ENCODE measurements at regions not wholly inside any gene's neighbourhood (a gene's known extent, or its start where the extent isn't known, plus 50 kb on each side); places are given as distances from the start of the nearest gene placed in this dataset.
"Not testable (repeated sequence)": the region's sequence is repeated elsewhere in the genome, so short reads cannot be mapped to it uniquely, and the experiment has no call there.

DNA sequence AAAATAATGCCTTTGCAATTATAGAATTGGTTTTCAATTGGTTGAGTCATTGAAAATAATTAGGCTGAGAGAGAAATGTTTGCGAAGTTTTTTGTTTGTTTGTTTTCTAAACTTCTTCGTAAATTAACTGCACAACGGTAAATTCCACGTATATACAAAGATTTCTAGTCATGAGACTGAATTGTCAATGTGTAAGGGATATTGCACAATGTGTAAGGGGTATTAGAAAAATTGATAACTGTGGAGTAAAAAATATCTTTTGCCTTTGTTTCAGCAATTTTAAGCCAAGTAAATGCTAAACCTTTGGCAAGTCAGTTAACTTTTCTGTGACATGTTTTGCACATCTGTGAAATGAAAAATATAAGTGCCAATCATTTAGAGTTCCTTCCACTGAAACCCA is 606.0 kb downstream of the TMEM182 start:
- no peak for DNase-seq (ENCODE audit: low spot score)

GRCh38 chr2:103383541-103383940 is 621.7 kb downstream of the TMEM182 start:
- DNase-seq (ENCODE audit: low spot score) = no peak

DNA sequence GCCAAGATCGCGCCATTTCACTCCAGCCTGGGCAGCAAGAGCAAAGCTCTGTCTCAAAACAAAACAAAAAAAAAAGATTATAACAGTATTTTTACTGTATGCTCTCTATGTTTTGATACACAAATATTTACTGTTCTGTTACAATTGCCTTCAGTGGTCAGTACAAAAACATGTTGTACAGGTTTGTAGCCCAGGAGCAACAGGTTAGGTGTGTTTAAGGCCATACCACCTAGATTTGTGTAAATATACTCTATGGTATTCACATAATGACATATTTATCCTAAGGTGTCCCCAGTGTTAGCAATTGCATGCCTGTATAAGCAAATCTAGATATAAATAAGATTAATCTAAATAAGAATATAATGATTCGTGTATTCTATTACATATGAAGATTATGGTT is 625.0 kb downstream of the TMEM182 start:
- no peak for DNase-seq (ENCODE audit: low spot score)

GRCh38 chr2:103387888-103388287 is 626.1 kb downstream of the TMEM182 start:
- DNase-seq (ENCODE audit: low spot score) = no peak

DNA sequence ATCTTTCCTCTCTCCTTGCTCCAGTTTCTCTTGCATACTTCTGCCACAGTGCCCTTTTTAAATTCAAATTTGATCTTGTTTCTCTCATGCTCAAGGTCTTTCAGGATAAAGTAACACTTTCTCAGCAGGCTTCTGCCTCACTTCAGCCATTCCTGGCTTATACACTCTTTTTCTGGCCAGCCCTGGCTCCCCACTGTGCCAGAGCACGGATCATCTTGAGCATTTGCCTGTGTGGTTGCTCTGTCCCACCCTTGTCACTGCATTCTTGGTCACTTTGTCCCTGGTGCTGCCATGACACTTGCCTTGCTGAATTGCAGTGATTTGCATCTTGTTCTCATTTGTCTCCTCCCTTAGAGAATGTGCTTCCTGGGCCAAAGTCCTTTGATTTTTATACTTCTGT is 634.3 kb downstream of the TMEM182 start:
- DNase-seq (ENCODE audit: low spot score) = peak; percentile 7

- peak; percentile 65 for DNase-seq (ENCODE audit: low spot score)
Observed at GRCh38 chr2:103401621-103402020, 639.8 kb downstream of the TMEM182 start.

DNA sequence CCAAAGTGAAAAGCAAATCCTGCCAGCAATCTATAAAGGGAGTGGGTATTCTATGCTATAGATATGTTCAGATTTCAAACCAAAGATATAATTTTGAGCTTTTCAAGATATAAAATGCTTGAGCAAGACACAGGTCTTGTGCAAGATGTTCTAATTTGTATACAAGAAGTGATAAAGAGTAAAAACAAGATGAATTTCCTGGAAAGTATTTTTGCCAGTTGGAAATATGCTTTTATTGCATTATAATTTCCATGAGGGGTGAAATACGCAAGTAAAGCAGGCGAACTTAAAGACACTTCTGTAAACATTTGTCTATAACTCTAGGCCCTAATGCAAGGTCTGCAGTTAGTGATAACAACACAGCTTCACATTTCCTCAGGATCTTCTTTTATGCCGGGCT is 640.5 kb downstream of the TMEM182 start:
- DNase-seq (ENCODE audit: low spot score) = no peak

- DNase-seq (ENCODE audit: low spot score) = no peak
Observed at GRCh38 chr2:103402944-103403343, 641.1 kb downstream of the TMEM182 start.

DNA sequence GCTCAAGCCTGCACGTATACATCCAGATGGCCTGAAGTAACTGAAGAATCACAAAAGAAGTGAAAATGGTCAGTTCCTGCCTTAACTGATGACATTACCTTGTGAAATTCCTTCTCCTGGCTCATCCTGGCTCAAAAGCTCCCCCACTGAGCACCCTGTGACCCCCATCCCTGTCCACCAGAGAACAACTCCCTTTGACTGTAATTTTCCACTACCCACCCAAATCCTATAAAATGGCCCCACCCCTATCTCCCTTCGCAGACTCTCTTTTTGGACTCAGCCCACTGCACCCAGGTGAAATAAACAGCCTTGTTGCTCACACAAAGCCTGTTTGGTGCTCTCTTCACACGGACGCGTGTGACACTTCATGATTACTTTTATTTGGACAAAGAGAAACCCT is 641.6 kb downstream of the TMEM182 start:
- DNase-seq (ENCODE audit: low spot score) = not testable (repeated sequence)

- no peak for DNase-seq (ENCODE audit: low spot score)
Observed at GRCh38 chr2:103410221-103410620, 648.4 kb downstream of the TMEM182 start.

DNA sequence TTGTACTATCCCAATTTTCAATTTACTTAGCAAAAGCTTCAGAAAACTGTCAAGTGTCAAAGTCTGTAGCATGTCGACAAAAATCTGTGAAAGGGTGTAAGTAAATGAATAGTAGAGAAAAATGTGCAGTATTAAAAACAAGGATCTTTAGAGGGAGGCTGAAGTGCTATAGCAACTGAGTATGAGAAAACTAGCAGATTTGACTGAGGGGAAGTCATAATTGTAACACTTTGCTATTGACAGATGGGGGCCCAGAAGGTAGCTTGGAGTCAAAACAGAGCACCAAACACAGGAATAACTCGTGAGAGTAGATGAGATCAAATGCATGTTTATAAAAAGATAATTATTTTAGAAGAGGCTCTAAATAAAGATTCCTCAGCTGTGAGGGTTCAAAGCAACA is 657.7 kb downstream of the TMEM182 start:
- no peak for DNase-seq (ENCODE audit: low spot score)

GRCh38 chr2:103423100-103423499 is 661.3 kb downstream of the TMEM182 start:
- DNase-seq (ENCODE audit: low spot score) = no peak

DNA sequence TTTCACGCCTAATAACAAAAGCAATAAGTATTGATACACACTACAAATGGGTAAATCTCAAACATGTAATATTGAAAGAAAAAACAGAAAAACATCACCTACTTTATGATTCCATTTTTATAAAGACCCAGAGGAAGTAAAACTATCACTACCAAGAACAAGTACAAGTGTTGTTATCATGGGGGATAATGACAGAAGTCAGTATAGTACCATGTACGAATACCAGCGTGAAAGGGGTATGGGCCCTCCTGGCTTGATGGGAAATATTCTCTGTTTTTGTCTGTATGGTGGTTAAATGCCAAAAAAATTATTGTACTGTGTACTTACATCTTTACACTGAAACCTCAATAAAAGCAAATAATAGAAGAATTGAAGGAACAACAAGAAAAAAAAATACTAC is 665.7 kb downstream of the TMEM182 start:
- DNase-seq (ENCODE audit: low spot score) = no peak

DNA sequence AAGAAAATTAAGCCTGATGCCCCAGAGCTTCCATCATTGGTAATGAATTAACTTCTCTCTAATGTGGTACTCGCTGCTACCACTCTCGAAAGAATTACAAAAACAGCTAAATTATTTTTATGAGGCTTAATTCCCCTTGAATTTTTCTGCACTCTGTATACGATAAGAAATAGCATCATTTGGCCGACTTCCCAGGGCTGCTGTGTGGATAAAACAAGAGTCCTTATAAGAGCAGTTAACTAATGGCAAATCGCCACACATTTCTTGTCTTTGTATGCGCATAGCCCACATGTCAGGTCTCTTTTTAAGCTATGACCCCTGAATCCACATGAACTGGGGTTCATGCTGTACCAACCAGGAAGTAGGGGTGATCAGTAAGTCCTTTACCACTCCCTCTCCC is 668.4 kb downstream of the TMEM182 start:
- DNase-seq (ENCODE audit: low spot score) = no peak

DNA sequence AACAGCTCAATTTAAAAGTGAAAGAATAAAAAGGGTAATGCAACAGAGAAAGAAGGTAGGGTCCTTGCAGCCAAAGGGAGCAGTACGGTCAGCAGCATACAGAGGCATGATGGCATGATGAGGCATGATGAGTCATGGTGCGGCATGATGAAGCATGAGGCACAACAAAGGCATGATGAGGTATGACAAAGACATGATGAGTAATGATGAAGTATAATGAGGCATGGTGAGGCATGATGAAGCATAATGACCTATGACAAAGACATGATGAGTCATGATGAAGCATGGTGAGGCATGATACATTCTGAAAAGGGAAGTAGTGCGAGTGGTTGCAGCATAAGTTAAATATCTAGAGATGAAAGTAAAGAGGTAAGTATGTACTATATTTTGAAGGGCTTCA is 673.2 kb downstream of the TMEM182 start:
- DNase-seq (ENCODE audit: low spot score) = no peak

DNA sequence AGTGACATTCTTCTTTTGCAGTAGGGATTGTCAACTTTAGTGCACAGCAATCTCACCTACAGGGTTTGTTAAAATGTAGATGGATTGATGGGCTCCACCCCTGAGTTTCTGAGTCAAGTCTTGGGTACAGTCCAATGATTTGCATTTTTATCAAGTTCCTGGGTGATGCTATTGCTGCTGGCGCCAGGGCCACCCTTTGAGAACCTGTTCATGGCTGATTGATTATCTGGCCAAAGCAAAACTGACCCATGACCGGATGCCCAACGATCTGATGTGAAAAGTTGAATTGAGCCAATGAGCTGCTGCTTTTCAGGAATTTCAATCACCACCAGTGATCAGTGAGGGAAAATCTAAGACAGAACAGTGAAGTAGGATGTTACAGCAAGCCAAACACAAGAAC is 675.3 kb downstream of the TMEM182 start:
- no peak for DNase-seq (ENCODE audit: low spot score)

DNA sequence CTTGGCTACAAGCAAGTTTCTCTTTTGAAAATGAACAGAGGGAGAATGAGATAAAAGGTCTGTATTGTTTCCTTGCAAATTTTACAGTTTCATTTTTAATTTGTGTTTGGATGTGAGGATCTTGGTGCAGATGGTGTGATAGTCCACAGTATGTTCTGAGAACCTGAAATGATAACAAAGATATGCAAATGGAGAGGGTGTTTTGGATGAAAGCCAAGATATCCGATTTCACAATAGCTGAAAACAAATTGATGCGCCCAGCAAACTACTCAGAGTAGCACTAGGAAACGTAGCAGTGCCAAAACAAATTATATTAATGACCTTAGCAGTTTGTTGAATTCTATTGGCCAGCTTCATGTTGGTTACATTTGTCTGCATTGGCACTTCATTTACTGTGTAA is 683.5 kb downstream of the TMEM182 start:
- no peak for DNase-seq (ENCODE audit: low spot score)

DNA sequence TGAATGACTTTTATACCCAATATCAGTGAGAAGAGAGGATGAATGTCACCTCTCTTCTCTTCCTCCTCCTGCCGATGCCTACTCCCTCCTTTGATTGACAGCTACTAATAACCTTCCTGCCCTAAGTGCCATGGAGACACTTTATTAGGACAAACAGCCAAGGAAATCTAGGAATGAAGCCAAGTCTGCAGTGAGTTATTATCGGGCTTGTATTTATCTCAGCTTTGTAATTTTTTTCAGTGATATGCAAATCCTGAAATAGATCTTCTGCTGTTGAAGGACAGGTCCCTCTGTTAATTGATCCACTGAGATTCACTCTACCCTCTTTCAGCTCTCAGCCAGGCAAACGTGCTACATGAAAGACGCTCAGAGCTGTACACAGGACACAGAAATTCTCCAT is 686.7 kb downstream of the TMEM182 start:
- DNase-seq (ENCODE audit: low spot score) = no peak

GRCh38 chr2:103451283-103451682 is 689.5 kb downstream of the TMEM182 start:
- DNase-seq (ENCODE audit: low spot score) = no peak

GRCh38 chr2:103459283-103459682 is 697.5 kb downstream of the TMEM182 start:
- DNase-seq (ENCODE audit: low spot score) = no peak

DNA sequence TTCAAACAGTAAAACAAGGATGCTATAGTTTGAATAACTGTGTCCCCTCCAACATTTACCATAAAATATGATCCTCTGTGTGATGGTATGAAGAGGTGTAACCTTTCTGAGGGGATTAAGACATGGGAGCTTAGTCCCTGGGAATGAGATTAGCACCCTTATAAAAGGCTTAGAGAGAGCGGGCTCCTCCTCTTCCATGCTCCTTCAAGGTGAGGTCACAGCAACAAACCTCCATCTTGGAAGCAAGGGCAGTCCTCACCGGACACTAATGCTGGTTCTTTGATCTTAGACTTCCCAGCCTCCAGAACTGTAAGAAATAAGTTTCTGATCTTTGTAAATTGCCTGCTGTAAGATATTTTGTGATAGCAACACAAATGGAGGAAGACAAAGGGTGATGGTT is 700.3 kb downstream of the TMEM182 start:
- no peak for DNase-seq (ENCODE audit: low spot score)

- DNase-seq (ENCODE audit: low spot score) = no peak
Observed at GRCh38 chr2:103462712-103463111, 700.9 kb downstream of the TMEM182 start.

DNA sequence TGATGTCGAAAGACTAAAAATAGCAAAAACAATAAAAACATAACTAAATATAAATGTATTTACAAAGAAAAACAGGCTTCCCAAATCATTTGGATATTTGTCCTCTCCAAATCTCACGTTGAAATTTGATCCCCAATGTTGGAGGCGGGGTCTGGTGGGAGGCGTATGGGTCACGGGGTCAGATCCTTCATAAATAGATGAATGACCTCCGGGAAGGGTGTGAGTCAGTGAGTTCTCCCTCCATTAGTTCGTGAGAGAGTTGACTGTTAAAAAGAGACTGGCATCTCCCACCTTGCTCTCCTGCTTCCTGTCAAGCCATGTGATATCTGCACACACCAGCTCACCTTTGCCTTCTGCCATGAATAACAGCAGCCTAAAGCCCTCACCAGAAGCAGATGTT is 703.0 kb downstream of the TMEM182 start:
- DNase-seq (ENCODE audit: low spot score) = no peak

DNA sequence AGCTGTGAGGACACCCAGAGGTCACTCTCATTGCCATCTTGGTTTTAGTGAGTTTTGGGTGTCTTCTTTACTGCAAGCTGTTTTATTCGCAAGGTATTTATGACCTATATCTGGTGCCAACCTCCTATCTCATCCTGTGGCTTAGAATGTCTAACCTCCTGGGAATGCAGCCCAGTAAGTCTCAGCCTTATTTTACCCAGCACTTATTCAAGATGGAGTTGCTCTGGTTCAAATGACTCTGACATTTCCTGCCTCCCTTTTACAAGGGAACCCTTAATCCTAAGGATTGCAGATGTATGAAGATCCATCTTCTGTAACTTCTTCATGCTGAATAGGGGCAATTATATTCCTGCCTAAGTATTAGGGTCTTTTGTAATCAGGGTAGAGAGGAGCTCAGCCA is 708.0 kb downstream of the TMEM182 start:
- no peak for DNase-seq (ENCODE audit: low spot score)

- DNase-seq (ENCODE audit: low spot score) = no peak
Observed at GRCh38 chr2:103484906-103485305, 723.1 kb downstream of the TMEM182 start.
